ENCODE measurements at regions not wholly inside any gene's neighbourhood (a gene's known extent, or its start where the extent isn't known, plus 50 kb on each side); places are given as distances from the start of the nearest gene placed in this dataset.
A peak's percentile ranks its signal among the peaks of the same experiment; 100 is the strongest.

DNA sequence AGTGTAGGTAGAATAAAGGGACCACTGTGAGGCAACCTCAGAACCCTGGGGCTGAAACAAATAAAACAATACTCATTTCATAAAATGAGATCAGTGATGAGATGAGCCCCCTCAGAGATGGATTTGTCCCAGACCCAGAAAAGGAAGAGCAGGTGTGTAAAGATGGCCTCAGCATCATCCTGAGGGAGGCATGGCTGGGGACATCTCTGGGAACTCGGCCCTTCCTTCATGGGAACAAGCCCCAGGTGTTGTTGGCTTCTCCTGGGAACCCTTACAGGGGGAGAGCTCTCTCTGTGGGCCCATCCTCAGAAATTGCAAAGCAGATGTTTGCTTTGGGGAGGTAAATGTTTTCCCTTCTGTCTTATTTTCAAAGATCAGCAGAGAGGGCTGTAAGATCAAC lies 133.2 kb upstream of the USP24 start:
- WGBS, 2 donors, result 6 to 41% methylated on average over 1 of the region's 1 CpG
- Histone ChIP-seq H3K4me3 (no peak overlapping the region), H3K27ac (ENCODE audit: low read depth in 1 of 2, low read length in 1 of 2) (no peak overlapping the region), H3K9me3 (ENCODE audit: control insufficient read depth in 4 of 4, insufficient read depth in 3 of 4, low read length in 3 of 4) (no peaks in the 10 kb centered on the region), H3K27me3 (ENCODE audit: control insufficient read depth in 3 of 3, insufficient read depth in 3 of 3, low read length in 2 of 3) (no peaks in the 10 kb centered on the region), H3K36me3 (ENCODE audit: control insufficient read depth in 4 of 4, insufficient read depth in 4 of 4, low read length in 4 of 4) (no peaks in the 10 kb centered on the region), H3K9ac (ENCODE audit: insufficient read depth in 1 of 2, low read length in 2 of 2) (no peak overlapping the region), H3K4me1 (ENCODE audit: control insufficient read depth in 5 of 5, insufficient read depth in 5 of 5, low read length in 5 of 5) (peaks cover 0 to 5% (median 0%) of the 10 kb centered on the region in 5 donors)
- DNase-seq (no peak), ATAC-seq (ENCODE audit: insufficient read depth, low FRiP score) (no peak)
- TF ChIP-seq, protein P1, sequence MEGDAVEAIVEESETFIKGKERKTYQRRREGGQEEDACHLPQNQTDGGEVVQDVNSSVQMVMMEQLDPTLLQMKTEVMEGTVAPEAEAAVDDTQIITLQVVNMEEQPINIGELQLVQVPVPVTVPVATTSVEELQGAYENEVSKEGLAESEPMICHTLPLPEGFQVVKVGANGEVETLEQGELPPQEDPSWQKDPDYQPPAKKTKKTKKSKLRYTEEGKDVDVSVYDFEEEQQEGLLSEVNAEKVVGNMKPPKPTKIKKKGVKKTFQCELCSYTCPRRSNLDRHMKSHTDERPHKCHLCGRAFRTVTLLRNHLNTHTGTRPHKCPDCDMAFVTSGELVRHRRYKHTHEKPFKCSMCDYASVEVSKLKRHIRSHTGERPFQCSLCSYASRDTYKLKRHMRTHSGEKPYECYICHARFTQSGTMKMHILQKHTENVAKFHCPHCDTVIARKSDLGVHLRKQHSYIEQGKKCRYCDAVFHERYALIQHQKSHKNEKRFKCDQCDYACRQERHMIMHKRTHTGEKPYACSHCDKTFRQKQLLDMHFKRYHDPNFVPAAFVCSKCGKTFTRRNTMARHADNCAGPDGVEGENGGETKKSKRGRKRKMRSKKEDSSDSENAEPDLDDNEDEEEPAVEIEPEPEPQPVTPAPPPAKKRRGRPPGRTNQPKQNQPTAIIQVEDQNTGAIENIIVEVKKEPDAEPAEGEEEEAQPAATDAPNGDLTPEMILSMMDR (IDR thresholded peaks at IDR 0.05; ENCODE audit: control extremely low read depth, extremely low read depth), result no peak

GRCh38 chr1:55347866-55348265 lies 132.7 kb upstream of the USP24 start:
- DNase-seq (peak; percentile 20 to 87 (median 70)), ATAC-seq (ENCODE audit: insufficient read depth, low FRiP score) (no peak)
- no peak overlapping the region for H3K27ac ChIP-seq (ENCODE audit: low read depth in 1 of 2, low read length in 1 of 2)
- no peak overlapping the region for H3K9ac ChIP-seq (ENCODE audit: insufficient read depth in 1 of 2, low read length in 2 of 2)
- no peaks in the 10 kb centered on the region for H3K9me3 ChIP-seq (ENCODE audit: control insufficient read depth in 4 of 4, insufficient read depth in 3 of 4, low read length in 3 of 4)
- TF ChIP-seq, protein P1 (IDR thresholded peaks at IDR 0.05; ENCODE audit: control extremely low read depth, extremely low read depth), result no peak
- H3K27me3 ChIP-seq (ENCODE audit: control insufficient read depth in 3 of 3, insufficient read depth in 3 of 3, low read length in 2 of 3), result no peaks in the 10 kb centered on the region
- no peaks in the 10 kb centered on the region for H3K36me3 ChIP-seq (ENCODE audit: control insufficient read depth in 4 of 4, insufficient read depth in 4 of 4, low read length in 4 of 4)
- H3K4me1 ChIP-seq (ENCODE audit: control insufficient read depth in 5 of 5, insufficient read depth in 5 of 5, low read length in 5 of 5), result peaks cover 0 to 5% (median 0%) of the 10 kb centered on the region in 5 donors
- H3K4me3 ChIP-seq, result no peak overlapping the region
- WGBS, 2 donors, result 40 to 58% methylated on average over 2 of the region's 2 CpGs

- H3K9ac ChIP-seq (ENCODE audit: insufficient read depth in 1 of 2, low read length in 2 of 2), result no peak overlapping the region
- no peak overlapping the region for H3K4me3 ChIP-seq
- H3K36me3 ChIP-seq (ENCODE audit: control insufficient read depth in 4 of 4, insufficient read depth in 4 of 4, low read length in 4 of 4), result no peaks in the 10 kb centered on the region
- WGBS, 2 donors, result 86 to 91% methylated on average over 2 of the region's 2 CpGs
- DNase-seq (no peak), ATAC-seq (ENCODE audit: insufficient read depth, low FRiP score) (no peak)
- H3K9me3 ChIP-seq (ENCODE audit: control insufficient read depth in 4 of 4, insufficient read depth in 3 of 4, low read length in 3 of 4), result no peaks in the 10 kb centered on the region
- H3K4me1 ChIP-seq (ENCODE audit: control insufficient read depth in 5 of 5, insufficient read depth in 5 of 5, low read length in 5 of 5), result peaks cover 0 to 5% (median 0%) of the 10 kb centered on the region in 5 donors
- TF ChIP-seq, protein P1 (IDR thresholded peaks at IDR 0.05; ENCODE audit: control extremely low read depth, extremely low read depth), result no peak
- H3K27me3 ChIP-seq (ENCODE audit: control insufficient read depth in 3 of 3, insufficient read depth in 3 of 3, low read length in 2 of 3), result no peaks in the 10 kb centered on the region
- H3K27ac ChIP-seq (ENCODE audit: low read depth in 1 of 2, low read length in 1 of 2), result no peak overlapping the region
Measured at GRCh38 chr1:55347041-55347440, 131.9 kb upstream of the USP24 start.

DNA sequence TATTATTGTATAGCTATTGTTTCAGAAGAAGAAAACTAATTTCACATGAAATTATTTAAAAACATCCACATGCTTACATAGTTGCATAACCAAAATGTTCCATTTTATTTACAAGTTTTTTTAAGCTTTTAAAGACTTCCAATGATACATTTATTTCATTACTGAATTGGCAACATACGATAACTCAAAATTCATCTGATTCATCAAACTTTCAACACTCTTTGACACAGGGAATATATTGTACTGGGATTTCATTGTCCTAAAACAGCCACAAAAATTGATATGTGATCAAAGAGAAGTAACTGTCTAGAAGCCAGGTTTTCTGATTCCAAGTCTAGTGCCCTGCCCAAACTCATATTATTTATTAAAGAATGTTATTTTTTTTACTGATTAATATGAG lies 131.4 kb upstream of the USP24 start:
- H3K36me3 ChIP-seq (ENCODE audit: control insufficient read depth in 4 of 4, insufficient read depth in 4 of 4, low read length in 4 of 4), result no peaks in the 10 kb centered on the region
- no peak overlapping the region for H3K4me3 ChIP-seq
- no peak overlapping the region for H3K9ac ChIP-seq (ENCODE audit: insufficient read depth in 1 of 2, low read length in 2 of 2)
- H3K4me1 ChIP-seq (ENCODE audit: control insufficient read depth in 5 of 5, insufficient read depth in 5 of 5, low read length in 5 of 5), result peaks cover 0 to 5% (median 0%) of the 10 kb centered on the region in 5 donors
- ATAC-seq (ENCODE audit: insufficient read depth, low FRiP score), result no peak
- TF ChIP-seq, protein P1 (IDR thresholded peaks at IDR 0.05; ENCODE audit: control extremely low read depth, extremely low read depth), result no peak
- no peaks in the 10 kb centered on the region for H3K27me3 ChIP-seq (ENCODE audit: control insufficient read depth in 3 of 3, insufficient read depth in 3 of 3, low read length in 2 of 3)
- DNase-seq, result no peak
- no peaks in the 10 kb centered on the region for H3K9me3 ChIP-seq (ENCODE audit: control insufficient read depth in 4 of 4, insufficient read depth in 3 of 4, low read length in 3 of 4)
- no peak overlapping the region for H3K27ac ChIP-seq (ENCODE audit: low read depth in 1 of 2, low read length in 1 of 2)
- WGBS, 2 donors, result 84 to 89% methylated on average over 1 of the region's 1 CpG
